CD4-positive, alpha-beta T cell treated with Interleukin-1 beta for 1 hour (primary cell): ENCODE measurements at regions not wholly inside any gene's neighbourhood (a gene's known extent, or its start where the extent isn't known, plus 50 kb on each side); places are given as distances from the start of the nearest gene placed in this dataset.
"Not testable (repeated sequence)": the region's sequence is repeated elsewhere in the genome, so short reads cannot be mapped to it uniquely, and the experiment has no call there.

Source experiments
- DNase-seq, 2 donors: peaks; one replicate each; pipeline ENCODE4 v3.0.0-alpha.2; 2020 to 2022

GRCh38 chr10:33897291-33897752, 562.9 kb upstream of the NRP1 start:
- DNase-seq = no peak

- DNase-seq = no peak
Observed at GRCh38 chr10:33893506-33893905, 559.0 kb upstream of the NRP1 start.

GRCh38 chr10:33889371-33889770, 554.9 kb upstream of the NRP1 start:
- DNase-seq = no peak

GRCh38 chr10:33887188-33887587, 552.7 kb upstream of the NRP1 start:
- DNase-seq = no peak

GRCh38 chr10:33886299-33886698, 551.8 kb upstream of the NRP1 start:
- DNase-seq = no peak

- no peak for DNase-seq
Observed at GRCh38 chr10:33884604-33885003, 550.1 kb upstream of the NRP1 start.

DNA sequence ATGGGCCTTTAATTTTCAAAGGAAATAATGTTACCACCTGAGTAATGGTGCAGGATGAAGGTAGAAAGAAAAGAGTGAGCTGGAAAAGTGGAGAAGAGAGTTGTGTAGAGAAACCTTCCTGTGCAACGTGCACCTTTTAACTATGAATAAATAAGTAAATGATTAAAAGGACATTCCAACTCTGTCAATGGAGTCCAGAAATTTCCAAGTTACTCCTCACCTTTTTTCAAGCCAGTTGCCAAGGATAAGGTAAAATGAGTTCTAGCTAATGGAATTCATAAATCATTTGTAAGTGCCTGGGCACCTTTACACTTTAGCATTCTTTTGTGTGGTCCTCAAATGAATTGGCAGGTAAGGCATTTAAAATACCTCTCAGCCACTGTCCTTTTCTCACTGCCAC, 549.4 kb upstream of the NRP1 start:
- no peak for DNase-seq

GRCh38 chr10:33882996-33883395, 548.5 kb upstream of the NRP1 start:
- DNase-seq = no peak

DNA sequence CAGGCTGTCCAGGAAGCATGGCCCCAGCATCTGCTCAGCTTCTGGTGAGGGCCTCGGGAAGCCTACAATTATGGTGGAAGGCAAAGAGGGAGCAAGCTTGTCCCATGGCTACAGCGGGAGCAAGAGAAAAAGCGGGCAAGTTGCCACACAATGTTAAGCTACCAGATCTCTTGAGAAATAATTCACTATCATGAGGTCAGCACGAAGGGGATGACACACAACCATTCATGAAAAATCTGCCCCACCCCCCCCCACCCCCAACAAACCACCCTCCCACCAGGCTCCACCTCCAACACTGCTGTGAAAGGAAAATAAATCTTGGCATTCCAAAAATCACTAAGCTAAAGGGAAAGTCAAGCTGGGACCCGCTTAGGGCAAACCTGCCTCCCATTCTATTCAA, 545.8 kb upstream of the NRP1 start:
- DNase-seq = no peak

DNA sequence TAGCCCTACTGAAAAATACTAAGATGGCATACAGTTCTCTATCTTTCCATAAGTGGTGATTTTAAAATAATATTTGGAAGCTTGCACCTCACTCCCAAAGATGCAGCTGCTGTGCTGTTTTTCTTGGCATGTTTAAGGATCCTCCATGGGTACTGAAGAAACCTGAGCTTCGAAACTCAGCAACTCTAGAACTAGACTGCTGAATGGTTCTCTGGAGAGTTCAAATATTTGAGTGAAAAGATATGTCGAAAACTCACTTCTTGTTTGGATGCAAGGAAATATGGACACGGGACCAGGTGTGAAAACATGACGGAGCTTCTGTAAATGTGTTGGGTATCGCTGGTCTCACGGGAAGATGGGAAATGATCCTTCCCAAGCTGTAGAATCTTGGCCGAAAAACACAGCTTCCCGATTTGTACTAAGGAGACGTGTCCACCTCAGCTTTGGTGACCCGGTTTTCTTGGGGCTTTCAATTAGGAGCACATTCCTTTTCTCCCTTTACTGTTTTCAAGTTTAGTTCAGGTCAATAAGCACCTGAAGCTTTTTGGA, 543.8 kb upstream of the NRP1 start:
- no peak for DNase-seq

- DNase-seq = no peak
Observed at GRCh38 chr10:33876584-33877400, 542.3 kb upstream of the NRP1 start.

GRCh38 chr10:33875924-33876583, 541.6 kb upstream of the NRP1 start:
- DNase-seq = no peak

DNA sequence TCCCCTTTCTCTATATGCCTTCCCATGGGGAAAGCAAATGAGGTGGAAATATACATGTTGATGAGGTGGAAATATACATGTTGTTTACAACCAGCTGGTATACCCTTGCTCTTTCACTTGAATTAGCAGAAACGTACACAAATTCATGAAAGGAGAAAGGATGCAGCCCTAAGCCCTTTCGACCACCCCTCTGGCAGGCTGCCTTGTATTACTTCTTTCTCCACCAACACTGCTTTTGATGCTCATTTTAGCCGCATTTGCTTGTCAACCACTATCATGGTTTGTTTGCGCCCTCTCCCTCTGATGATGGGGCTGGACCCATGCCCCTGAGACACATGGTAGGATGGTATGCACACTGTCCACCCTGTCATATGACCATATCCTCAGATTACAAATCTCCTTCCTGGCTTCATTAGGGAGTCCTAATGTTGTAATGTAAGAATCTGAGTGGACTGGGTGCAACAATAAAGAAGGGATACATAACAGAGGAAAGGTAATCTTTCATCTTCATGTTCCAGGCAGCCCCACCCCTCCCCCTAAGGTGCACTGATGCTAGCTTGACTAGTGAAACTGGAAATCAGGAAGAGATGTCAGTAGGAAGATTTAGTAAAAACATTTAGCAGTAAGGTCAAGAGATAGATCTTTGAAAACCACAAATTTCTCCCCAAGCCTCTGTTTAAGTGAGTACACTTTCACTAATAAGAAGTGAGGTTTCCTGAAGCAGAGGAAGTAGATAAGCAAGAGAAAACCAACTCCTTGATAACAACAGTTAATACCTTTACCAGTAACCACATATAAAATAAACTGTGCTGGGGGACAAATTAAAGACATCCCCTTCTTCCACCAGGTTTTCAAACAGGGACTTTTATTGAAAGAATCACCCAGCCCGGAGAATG, 536.8 kb upstream of the NRP1 start:
- no peak for DNase-seq

- DNase-seq = no peak
Observed at GRCh38 chr10:33869481-33869880, 535.0 kb upstream of the NRP1 start.

- no peak for DNase-seq
Observed at GRCh38 chr10:33869028-33869427, 534.6 kb upstream of the NRP1 start.

DNA sequence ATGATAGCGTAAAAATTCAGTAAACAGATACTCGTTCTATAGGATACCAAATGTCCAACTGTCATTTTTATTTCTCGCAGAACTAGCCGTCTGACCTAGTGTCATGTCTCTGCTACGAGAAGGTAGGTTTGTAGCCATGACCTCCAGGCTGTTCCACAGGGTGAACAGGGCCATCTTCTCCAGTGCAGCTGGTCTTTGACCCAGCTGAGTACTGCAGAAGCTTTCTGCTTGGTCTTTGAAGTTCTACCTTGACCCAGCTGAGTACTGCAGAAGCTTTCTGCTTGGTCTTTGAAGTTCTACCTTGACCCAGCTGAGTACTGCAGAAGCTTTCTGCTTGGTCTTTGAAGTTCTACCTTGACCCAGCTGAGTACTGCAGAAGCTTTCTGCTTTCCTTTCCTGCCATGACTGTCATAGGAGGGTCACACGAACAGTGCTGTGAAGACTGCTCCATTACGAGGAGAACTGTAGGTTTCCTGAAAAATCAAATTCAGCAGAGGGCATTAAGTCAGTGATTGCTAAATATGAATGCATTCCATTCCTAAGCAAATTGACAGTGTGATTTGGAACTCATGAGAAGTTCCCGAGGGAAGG, 532.8 kb upstream of the NRP1 start:
- not testable (repeated sequence) for DNase-seq

DNA sequence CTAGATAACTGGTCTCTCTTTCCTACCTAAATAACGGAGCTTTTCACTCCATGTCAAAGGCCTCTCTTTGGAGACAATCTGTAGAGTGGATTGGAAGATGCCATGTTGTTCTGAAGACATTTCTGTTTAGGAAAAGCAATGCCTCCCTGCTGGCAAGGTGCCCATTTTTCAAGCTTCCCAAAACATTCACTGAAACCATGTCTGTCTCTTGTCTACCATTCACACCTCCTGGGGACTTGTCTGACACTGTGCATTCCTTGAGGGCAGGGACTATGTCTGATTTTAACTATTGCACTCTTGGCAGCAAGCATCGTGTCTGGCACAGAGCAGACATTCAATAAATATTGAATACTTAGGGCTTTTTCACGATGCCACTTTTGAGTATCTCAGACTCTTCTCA, 528.9 kb upstream of the NRP1 start:
- no peak for DNase-seq

- no peak for DNase-seq
Observed at GRCh38 chr10:33862536-33863105, 528.2 kb upstream of the NRP1 start.

- DNase-seq = no peak
Observed at GRCh38 chr10:33861833-33862232, 527.4 kb upstream of the NRP1 start.

DNA sequence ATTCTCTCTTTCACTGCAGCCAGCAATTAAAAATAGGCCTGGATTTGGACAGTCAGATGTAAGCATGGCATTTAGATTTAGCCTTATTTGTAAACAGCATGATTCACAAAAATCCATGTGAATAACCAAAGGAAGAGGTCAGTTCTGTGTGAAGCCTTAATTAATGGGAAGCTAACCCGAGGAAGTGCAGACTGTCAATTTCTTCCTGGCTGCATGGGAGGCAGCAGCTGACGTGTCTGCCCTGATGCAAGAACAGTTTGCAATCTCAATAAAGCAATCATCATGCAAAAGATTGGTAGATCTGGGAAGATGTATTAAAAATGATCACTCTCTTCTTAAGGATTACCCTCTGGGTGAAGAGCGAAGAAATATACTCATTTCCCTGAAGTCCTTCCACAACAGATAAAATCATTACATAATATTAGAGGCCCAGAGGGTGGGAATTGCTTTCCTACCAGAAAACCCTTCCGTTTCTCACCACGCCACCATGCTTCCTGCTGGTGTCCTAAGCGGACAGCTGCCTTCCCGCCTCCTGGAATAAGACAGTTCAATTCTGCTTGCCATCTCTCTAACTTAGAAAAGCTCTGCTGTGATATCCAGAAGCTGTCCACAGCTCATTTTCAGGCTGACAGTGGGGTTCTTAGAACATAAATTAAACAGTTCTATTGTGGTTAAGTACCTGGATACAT, 526.7 kb upstream of the NRP1 start:
- DNase-seq = no peak

GRCh38 chr10:33860552-33860951, 526.1 kb upstream of the NRP1 start:
- no peak for DNase-seq
